NCI-H1694 treated with DMSO at 0.1 percent for 48 hours (cell line): ENCODE measurements at regions not wholly inside any gene's neighbourhood (a gene's known extent, or its start where the extent isn't known, plus 50 kb on each side); places are given as distances from the start of the nearest gene placed in this dataset.

Experiments
- DNase-seq: peaks from one replicate; lab custom pipeline; 2025; lab: John Stamatoyannopoulos, UW

GRCh38 chr14:95386536-95387095 lies 66.9 kb upstream of the CLMN start:
- no peak for DNase-seq

DNA sequence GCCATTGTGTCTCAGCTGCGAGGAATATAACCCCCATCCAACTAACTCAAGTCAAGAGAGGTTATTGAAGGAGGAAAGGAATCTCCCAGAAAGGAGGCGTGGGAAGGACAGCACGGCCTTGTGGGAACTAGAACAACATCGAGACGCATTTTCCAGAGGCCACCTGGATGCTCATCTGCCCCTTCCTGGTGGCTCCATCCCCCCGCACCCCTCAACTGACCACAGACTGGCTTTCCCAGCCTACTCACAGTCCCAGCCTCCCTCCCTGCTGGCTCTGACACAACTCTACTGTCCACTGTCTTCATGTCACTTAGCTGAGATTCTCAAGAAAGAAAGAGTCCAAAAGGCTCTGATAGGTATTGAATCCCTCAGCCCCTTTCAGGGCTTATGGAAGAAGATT lies 66.0 kb upstream of the CLMN start:
- no peak for DNase-seq

DNA sequence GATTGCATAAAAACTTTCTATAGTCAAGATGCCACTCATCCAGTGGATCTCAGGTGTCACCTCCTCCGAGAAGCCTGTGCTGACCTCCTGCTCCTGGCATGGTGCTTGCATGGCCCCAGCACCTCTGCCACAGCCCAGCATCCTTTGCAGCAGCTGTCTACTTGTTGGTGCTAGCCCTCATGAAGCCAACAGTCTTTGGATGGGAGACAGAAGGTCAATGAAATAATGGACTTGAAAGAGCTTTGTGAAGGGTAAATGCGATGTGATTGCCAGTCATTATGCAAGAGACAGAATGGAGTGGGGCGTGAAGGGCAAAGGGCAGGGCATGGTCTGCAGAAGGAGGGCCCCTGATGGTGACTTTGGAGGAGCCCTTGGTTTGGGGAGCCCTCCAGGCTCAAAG lies 63.0 kb upstream of the CLMN start:
- DNase-seq: no peak

GRCh38 chr14:95381726-95382125 lies 62.0 kb upstream of the CLMN start:
- no peak for DNase-seq

- no peak for DNase-seq
These were observed 60.8 kb upstream of the CLMN start for GRCh38 chr14:95380350-95381042.

DNA sequence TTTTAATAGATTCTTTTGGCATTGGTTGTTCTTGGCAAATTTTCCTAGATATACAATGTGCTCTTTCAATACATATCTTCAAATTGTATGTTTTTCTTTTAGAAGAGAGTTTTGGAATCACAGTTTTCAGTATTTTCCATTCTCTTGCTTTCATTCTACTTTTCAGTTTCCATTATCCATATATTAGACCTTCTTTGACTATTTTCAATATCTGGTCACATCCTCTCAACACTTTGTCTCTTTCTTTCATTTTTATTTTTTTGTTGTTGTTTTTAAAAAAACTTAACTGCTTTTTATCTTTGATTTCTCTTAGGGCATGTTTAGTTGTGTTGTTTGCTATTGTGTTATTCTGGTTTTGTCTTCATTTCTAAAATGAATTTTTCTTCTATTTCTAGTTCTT lies 59.9 kb upstream of the CLMN start:
- no peak for DNase-seq

GRCh38 chr14:95375539-95376109 lies 55.9 kb upstream of the CLMN start:
- DNase-seq: no peak

DNA sequence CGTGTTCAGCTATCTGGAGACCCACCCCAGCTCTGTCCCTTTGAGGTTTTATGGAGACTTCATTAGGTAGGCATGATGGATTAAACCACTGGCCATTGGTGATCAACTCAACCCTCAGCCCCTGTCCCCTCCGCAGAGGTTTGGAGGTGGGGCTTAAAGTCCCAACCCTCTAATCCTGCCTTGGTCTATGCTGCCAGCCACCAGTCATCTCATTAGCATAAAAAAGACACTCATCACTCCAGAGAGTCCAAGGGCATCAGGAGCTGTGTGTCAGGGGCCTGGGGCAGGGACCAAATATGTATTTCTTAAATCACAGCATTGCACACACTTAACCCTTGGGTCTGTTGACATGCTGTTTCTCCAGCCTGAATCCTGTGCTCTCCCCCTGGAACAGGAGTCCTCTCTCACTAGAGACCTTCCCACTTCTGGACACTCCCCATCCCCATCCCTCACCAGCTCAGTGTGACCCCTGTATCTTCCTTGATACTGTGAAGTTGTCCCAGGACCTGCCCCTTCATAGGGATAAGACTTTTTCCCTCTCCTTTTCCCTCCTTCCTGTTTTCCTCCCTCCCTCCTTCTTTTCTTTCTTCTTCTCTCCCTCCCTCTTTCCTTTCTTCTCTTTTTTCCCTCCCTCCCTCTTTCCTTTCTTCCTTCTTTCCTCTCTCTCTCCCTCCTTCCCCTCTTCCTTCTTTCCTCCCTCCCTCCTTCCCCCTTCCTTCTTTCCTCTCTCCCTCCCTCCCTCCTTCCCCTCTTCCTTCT lies 54.7 kb upstream of the CLMN start:
- no peak for DNase-seq

DNA sequence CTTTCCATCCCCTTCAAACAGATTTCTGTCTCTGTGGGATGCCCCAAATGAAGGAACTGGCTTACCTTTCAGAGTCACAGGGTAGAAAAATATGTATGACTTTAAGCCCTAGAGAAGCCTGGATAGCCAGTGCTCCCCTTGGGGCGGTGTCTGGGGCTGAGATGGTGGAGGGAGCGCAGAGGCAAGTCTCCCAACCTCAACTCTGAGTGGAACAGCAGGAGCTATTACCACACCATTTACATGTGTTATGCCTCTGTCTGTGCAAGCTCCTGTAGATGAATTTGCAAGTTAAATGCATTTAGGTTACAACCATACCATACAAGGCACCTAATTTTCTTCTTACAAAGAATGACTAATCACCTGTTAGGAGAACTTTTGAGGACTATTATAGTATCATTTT lies 50.4 kb upstream of the CLMN start:
- DNase-seq: no peak
